ENCODE measurements at regions not wholly inside any gene's neighbourhood (a gene's known extent, or its start where the extent isn't known, plus 50 kb on each side); places are given as distances from the start of the nearest gene placed in this dataset.
"Not testable (repeated sequence)": the region's sequence is repeated elsewhere in the genome, so short reads cannot be mapped to it uniquely, and the experiment has no call there.

GRCh38 chr2:118372886-118373830 is 284.9 kb downstream of the INSIG2 start:
- no peak for DNase-seq

- peak; percentile 21 for DNase-seq
These were observed 283.2 kb downstream of the INSIG2 start for GRCh38 chr2:118371515-118371914.

GRCh38 chr2:118369521-118369920 is 281.2 kb downstream of the INSIG2 start:
- DNase-seq = not testable (repeated sequence)

- DNase-seq = no peak
These were observed 275.3 kb downstream of the INSIG2 start for GRCh38 chr2:118363604-118364003.

- DNase-seq = no peak
These were observed 267.8 kb downstream of the INSIG2 start for GRCh38 chr2:118356051-118356450.

- DNase-seq = no peak
These were observed 263.5 kb downstream of the INSIG2 start for GRCh38 chr2:118351796-118352195.

GRCh38 chr2:118350621-118351020 is 262.4 kb downstream of the INSIG2 start:
- DNase-seq = no peak

GRCh38 chr2:118349365-118349764 is 261.1 kb downstream of the INSIG2 start:
- no peak for DNase-seq

- DNase-seq = no peak
These were observed 260.2 kb downstream of the INSIG2 start for GRCh38 chr2:118348380-118349034.

GRCh38 chr2:118345465-118345864 is 257.2 kb downstream of the INSIG2 start:
- DNase-seq = no peak

GRCh38 chr2:118340103-118340502 is 251.8 kb downstream of the INSIG2 start:
- no peak for DNase-seq

GRCh38 chr2:118339386-118339785 is 251.1 kb downstream of the INSIG2 start:
- DNase-seq = no peak

- DNase-seq = no peak
These were observed 245.4 kb downstream of the INSIG2 start for GRCh38 chr2:118333664-118334063.

- DNase-seq = no peak
These were observed 237.2 kb downstream of the INSIG2 start for GRCh38 chr2:118325321-118325955.

- no peak for DNase-seq
These were observed 234.1 kb downstream of the INSIG2 start for GRCh38 chr2:118322406-118322805.

- no peak for DNase-seq
These were observed 233.3 kb downstream of the INSIG2 start for GRCh38 chr2:118321432-118322105.

- no peak for DNase-seq
These were observed 232.4 kb downstream of the INSIG2 start for GRCh38 chr2:118320658-118321057.

GRCh38 chr2:118320196-118320595 is 231.9 kb downstream of the INSIG2 start:
- DNase-seq = no peak

GRCh38 chr2:118319271-118319684 is 231.0 kb downstream of the INSIG2 start:
- DNase-seq = no peak

- DNase-seq = no peak
These were observed 227.3 kb downstream of the INSIG2 start for GRCh38 chr2:118315606-118316005.

GRCh38 chr2:118312969-118313756 is 224.9 kb downstream of the INSIG2 start:
- DNase-seq = no peak
